ENCODE measurements at regions not wholly inside any gene's neighbourhood (a gene's known extent, or its start where the extent isn't known, plus 50 kb on each side); places are given as distances from the start of the nearest gene placed in this dataset.

DNA sequence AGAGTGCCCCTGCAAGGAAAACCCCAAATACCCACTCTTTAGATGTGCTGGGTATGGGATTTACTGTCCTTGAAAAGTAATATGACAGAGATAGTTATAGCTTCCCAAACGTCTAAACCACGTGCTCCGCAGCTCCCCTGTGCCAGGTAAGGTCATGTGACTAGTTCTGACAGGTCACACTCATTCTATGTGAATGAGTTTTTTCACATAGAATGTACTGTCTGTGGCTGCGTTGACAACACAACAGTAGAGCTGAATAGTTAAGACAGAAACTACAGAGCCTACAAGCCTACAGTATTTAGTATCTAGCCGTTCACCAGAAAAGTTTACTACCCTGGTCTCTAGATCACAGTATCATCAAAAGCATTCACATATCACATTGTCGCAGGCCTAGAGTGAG, 236.2 kb downstream of the ETS1 start:
- Histone ChIP-seq H3K4me3 (ENCODE audit: low read length in 2 of 2) (no peak overlapping the region), H3K27ac (ENCODE audit: low read depth in 1 of 2, low read length in 2 of 2) (no peak overlapping the region), H3K9me3 (ENCODE audit: control insufficient read depth, low read length) (no peaks in the 10 kb centered on the region), H3K27me3 (ENCODE audit: control insufficient read depth in 1 of 2, insufficient read depth in 2 of 2, low read length in 1 of 2) (no peaks in the 10 kb centered on the region), H3K36me3 (ENCODE audit: control insufficient read depth in 1 of 2, insufficient read depth in 2 of 2, low read length in 1 of 2) (no peaks in the 10 kb centered on the region), H3K4me1 (ENCODE audit: control insufficient read depth in 1 of 2, insufficient read depth in 2 of 2, low read length in 2 of 2) (no peaks in the 10 kb centered on the region)
- intact Hi-C loops (cut with DNase I): no loop called here
- ATAC-seq (ENCODE audit: low FRiP score) (no peak), DNase-seq (no peak)
- WGBS, 2 donors: 79 to 82% methylated on average over 6 of the region's 6 CpGs

DNA sequence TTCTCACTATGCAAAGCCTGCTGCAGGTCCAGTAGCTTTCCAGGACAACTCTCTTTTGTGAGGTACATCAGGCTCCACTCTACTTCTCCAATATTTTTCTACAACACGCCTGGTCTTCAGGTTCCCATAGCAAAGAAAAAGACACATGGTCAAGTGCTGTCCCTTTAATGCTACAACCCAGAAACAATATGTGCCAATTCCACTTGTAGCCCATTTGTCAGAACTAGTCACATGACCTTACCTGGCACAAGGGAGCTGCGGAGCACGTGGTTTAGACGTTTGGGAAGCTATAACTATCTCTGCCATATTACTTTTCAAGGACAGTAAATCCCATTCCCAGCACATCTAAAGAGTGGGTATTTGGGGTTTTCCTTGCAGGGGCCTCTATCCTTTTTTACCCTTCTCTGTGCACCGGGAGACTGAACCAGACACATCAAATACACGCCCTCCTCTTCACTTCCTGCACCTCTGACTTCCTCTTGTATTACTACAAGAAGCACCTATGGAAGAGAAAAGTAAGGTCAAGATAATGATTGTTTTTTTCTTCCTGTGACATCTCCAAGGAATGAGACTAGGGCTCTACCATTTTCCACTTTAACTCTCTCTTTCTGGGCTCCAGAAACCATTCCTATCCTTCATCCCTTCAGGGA, 237.6 kb downstream of the ETS1 start:
- no peak overlapping the region for H3K4me3 ChIP-seq (ENCODE audit: low read length in 2 of 2)
- DNase-seq: no peak
- no peaks in the 10 kb centered on the region for H3K36me3 ChIP-seq (ENCODE audit: control insufficient read depth in 1 of 2, insufficient read depth in 2 of 2, low read length in 1 of 2)
- H3K27me3 ChIP-seq (ENCODE audit: control insufficient read depth in 1 of 2, insufficient read depth in 2 of 2, low read length in 1 of 2): no peaks in the 10 kb centered on the region
- H3K27ac ChIP-seq (ENCODE audit: low read depth in 1 of 2, low read length in 2 of 2): no peak overlapping the region
- 76 to 77% methylated on average over 6 of the region's 6 CpGs for WGBS, 2 donors
- no peaks in the 10 kb centered on the region for H3K4me1 ChIP-seq (ENCODE audit: control insufficient read depth in 1 of 2, insufficient read depth in 2 of 2, low read length in 2 of 2)
- intact Hi-C loops (cut with DNase I): no loop called here
- H3K9me3 ChIP-seq (ENCODE audit: control insufficient read depth, low read length): no peaks in the 10 kb centered on the region
- no peak for ATAC-seq (ENCODE audit: low FRiP score)

DNA sequence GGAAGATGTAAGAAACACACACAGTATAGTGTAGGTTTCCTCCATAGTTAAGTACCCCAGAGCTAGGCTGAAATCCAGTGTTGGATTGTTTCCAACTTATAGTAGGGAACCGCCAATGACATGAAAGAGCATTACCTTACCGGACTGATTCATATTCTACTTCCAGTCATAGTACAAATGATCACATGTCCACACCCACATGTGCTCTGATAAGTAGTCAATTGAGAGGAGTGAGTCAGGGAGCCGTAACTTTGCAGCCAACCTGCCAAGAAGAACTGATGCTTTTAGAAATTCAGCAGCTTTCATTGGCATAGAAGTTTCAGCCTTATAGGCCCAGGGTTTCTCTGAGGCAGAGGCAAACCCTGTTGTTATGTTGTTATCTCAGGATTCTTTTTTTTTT, 240.6 kb downstream of the ETS1 start:
- H3K9me3 ChIP-seq (ENCODE audit: control insufficient read depth, low read length): no peaks in the 10 kb centered on the region
- 59 to 77% methylated on average over 3 of the region's 3 CpGs for WGBS, 2 donors
- ATAC-seq (ENCODE audit: low FRiP score): no peak

DNA sequence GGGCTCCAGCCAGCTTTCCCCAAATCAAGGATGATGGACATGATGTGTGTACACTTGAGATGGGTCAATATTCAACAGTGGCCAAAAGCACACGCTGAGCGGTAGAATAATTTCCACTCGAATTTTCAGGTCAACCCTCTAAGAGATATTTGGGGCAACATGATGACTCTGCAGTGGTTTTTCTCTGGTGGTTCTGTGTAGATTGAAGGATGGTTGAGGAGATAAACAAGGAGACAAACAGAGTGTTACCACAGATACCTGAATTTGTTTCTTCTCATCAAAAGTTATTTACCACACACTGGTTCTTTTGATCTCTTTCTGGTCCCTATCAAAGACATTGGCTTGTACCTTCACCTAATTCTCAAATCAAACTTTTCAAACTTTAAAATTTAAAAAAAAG, 242.0 kb downstream of the ETS1 start:
- Histone ChIP-seq H3K36me3 (ENCODE audit: control insufficient read depth in 1 of 2, insufficient read depth in 2 of 2, low read length in 1 of 2) (no peaks in the 10 kb centered on the region), H3K4me1 (ENCODE audit: control insufficient read depth in 1 of 2, insufficient read depth in 2 of 2, low read length in 2 of 2) (no peaks in the 10 kb centered on the region), H3K27me3 (ENCODE audit: control insufficient read depth in 1 of 2, insufficient read depth in 2 of 2, low read length in 1 of 2) (no peaks in the 10 kb centered on the region), H3K9me3 (ENCODE audit: control insufficient read depth, low read length) (no peaks in the 10 kb centered on the region), H3K4me3 (ENCODE audit: low read length in 2 of 2) (no peak overlapping the region), H3K27ac (ENCODE audit: low read depth in 1 of 2, low read length in 2 of 2) (no peak overlapping the region)
- ATAC-seq (ENCODE audit: low FRiP score) (no peak), DNase-seq (no peak)
- intact Hi-C loops (cut with DNase I): no loop called here
- 82 to 88% methylated on average over 3 of the region's 3 CpGs for WGBS, 2 donors

More for the DNA sequence above, 240.6 kb downstream of the ETS1 start:
- H3K36me3 ChIP-seq (ENCODE audit: control insufficient read depth in 1 of 2, insufficient read depth in 2 of 2, low read length in 1 of 2): no peaks in the 10 kb centered on the region
- H3K27ac ChIP-seq (ENCODE audit: low read depth in 1 of 2, low read length in 2 of 2): no peak overlapping the region
- no peaks in the 10 kb centered on the region for H3K27me3 ChIP-seq (ENCODE audit: control insufficient read depth in 1 of 2, insufficient read depth in 2 of 2, low read length in 1 of 2)
- no peak for DNase-seq
- intact Hi-C loops (cut with DNase I): no loop called here
- H3K4me1 ChIP-seq (ENCODE audit: control insufficient read depth in 1 of 2, insufficient read depth in 2 of 2, low read length in 2 of 2): no peaks in the 10 kb centered on the region
- H3K4me3 ChIP-seq (ENCODE audit: low read length in 2 of 2): no peak overlapping the region

DNA sequence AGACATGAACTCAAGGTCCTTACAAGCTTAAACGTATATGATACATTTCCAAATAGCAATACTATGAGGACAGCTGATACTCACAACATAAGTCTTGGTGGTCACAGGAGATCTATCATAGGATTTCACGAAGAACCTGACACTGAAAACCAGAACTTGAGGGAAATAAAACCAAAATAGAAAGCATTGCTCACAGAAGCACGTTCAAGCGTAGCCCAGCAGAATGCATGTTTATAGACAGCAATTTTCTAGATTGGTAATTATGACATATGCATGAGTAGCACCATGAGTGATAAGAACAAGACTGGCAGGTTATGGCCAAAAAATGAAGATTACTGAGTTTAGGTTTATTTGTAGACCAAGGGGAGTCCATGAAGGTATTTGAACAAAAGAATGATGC, 243.5 kb downstream of the ETS1 start:
- no peak overlapping the region for H3K27ac ChIP-seq (ENCODE audit: low read depth in 1 of 2, low read length in 2 of 2)
- DNase-seq (no peak), ATAC-seq (ENCODE audit: low FRiP score) (no peak)
- no peaks in the 10 kb centered on the region for H3K9me3 ChIP-seq (ENCODE audit: control insufficient read depth, low read length)
- H3K27me3 ChIP-seq (ENCODE audit: control insufficient read depth in 1 of 2, insufficient read depth in 2 of 2, low read length in 1 of 2): no peaks in the 10 kb centered on the region
- no peaks in the 10 kb centered on the region for H3K4me1 ChIP-seq (ENCODE audit: control insufficient read depth in 1 of 2, insufficient read depth in 2 of 2, low read length in 2 of 2)
- no peak overlapping the region for H3K4me3 ChIP-seq (ENCODE audit: low read length in 2 of 2)
- intact Hi-C loops (cut with DNase I): no loop called here
- no peaks in the 10 kb centered on the region for H3K36me3 ChIP-seq (ENCODE audit: control insufficient read depth in 1 of 2, insufficient read depth in 2 of 2, low read length in 1 of 2)
- WGBS, 2 donors: 81 to 84% methylated on average over 4 of the region's 4 CpGs

DNA sequence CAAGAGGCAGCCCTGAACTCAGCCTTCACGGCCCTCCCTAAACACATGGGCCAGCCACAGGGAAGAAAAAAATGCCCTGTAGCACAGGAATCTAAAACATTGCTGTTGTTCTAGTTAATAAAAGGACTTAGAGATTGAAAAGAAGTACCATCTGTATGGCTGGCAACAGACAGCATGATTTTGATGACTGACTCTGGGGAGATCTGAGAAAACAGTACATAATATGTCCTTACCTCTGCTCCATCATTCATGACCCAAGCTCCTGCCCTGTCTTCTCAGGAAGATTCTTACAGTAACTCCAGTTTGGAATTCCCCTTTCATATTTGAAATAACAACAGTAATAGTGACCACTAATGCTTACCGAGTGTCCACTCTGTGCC, 244.2 kb downstream of the ETS1 start:
- H3K27me3 ChIP-seq (ENCODE audit: control insufficient read depth in 1 of 2, insufficient read depth in 2 of 2, low read length in 1 of 2): no peaks in the 10 kb centered on the region
- DNase-seq: no peak
- no peaks in the 10 kb centered on the region for H3K4me1 ChIP-seq (ENCODE audit: control insufficient read depth in 1 of 2, insufficient read depth in 2 of 2, low read length in 2 of 2)
- no peak for ATAC-seq (ENCODE audit: low FRiP score)
- 81 to 89% methylated on average over 2 of the region's 2 CpGs for WGBS, 2 donors
- intact Hi-C loops (cut with DNase I): no loop called here
- H3K4me3 ChIP-seq (ENCODE audit: low read length in 2 of 2): no peak overlapping the region
- no peaks in the 10 kb centered on the region for H3K36me3 ChIP-seq (ENCODE audit: control insufficient read depth in 1 of 2, insufficient read depth in 2 of 2, low read length in 1 of 2)
- no peak overlapping the region for H3K27ac ChIP-seq (ENCODE audit: low read depth in 1 of 2, low read length in 2 of 2)
- no peaks in the 10 kb centered on the region for H3K9me3 ChIP-seq (ENCODE audit: control insufficient read depth, low read length)

DNA sequence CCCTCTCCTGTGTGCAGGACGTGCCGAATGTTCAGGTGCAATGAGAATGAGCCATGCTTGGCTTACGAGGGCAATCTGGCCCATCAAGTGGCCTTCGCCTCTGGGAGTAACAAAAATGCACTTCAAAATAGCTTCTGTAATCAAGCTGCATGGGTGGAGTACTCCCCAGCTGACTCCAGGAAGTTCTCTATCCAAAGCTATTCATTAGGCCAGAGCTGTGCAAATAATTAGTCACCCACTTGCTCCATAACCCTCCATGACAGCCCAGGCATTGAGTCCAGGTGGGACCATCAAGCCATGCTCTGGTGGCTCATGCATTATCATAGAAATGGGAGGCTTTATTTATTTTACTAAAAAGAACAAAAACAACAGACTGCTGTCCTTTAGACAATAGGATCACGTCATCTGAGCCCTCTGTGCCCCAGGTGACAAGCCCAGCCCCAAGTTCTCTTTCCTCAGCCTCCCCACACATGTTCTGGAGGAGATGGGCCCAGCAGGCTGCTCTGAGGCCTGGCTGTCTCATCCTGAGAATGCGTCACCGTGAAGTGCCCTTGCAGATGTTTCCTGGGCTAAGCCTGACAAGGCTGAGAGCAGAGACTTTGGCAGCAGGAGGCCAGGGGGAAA, 244.7 kb downstream of the ETS1 start:
- Histone ChIP-seq H3K4me3 (ENCODE audit: low read length in 2 of 2) (no peak overlapping the region), H3K4me1 (ENCODE audit: control insufficient read depth in 1 of 2, insufficient read depth in 2 of 2, low read length in 2 of 2) (no peaks in the 10 kb centered on the region), H3K36me3 (ENCODE audit: control insufficient read depth in 1 of 2, insufficient read depth in 2 of 2, low read length in 1 of 2) (no peaks in the 10 kb centered on the region), H3K27ac (ENCODE audit: low read depth in 1 of 2, low read length in 2 of 2) (no peak overlapping the region), H3K9me3 (ENCODE audit: control insufficient read depth, low read length) (no peaks in the 10 kb centered on the region), H3K27me3 (ENCODE audit: control insufficient read depth in 1 of 2, insufficient read depth in 2 of 2, low read length in 1 of 2) (no peaks in the 10 kb centered on the region)
- DNase-seq: no peak
- intact Hi-C loops (cut with DNase I): no loop called here
- 82 to 87% methylated on average over 7 of the region's 7 CpGs for WGBS, 2 donors
- peak; percentile 60 for ATAC-seq (ENCODE audit: low FRiP score)

DNA sequence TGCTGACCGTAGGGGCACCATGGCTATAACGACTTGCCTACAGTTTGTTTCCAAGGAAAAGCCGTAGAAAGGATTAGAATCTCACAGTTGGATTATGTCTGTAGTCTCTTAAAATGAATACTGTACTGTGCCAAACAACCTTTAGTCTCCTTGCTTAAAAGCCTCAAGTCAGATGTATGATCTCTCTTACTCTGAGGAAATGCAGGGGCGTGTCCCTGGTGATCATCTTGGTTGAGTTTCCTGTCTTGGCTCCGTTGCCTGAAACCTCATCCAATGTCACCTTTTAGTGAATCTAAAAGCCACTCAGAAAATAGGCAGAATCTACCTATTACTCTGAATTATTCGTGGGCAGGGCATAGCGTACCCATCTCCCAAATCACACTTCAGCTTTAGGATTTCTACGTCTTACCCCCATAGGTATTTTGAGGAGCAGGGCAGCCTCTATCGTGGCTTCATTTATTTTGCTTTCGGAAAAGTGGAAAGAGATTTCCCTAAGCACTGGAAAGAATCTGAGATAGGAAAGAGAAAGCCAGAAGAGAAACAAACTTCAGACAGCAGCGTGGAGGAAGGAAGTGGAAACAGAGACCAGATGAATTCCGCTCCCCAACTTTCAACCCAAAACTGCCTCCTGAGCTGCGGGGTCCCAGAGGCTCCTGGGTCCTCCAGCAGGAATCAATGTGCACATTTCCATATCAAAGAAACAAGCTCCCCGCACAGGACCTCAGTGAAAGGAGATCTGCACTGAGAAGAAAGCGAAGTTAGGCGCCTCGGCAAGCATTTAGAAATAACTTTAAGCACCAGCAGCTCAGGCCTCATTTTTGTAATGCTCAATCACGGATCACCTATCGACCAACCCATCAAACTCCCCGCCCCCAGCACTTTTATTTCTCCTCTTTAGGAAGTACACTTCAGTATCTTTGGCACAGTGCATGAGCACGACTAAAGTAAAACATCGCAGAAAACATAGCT, 245.8 kb downstream of the ETS1 start:
- 76 to 82% methylated on average over 22 of the region's 22 CpGs for WGBS, 2 donors
- Histone ChIP-seq H3K36me3 (ENCODE audit: control insufficient read depth in 1 of 2, insufficient read depth in 2 of 2, low read length in 1 of 2) (no peaks in the 10 kb centered on the region), H3K27ac (ENCODE audit: low read depth in 1 of 2, low read length in 2 of 2) (no peak overlapping the region), H3K9me3 (ENCODE audit: control insufficient read depth, low read length) (no peaks in the 10 kb centered on the region), H3K27me3 (ENCODE audit: control insufficient read depth in 1 of 2, insufficient read depth in 2 of 2, low read length in 1 of 2) (no peaks in the 10 kb centered on the region), H3K4me3 (ENCODE audit: low read length in 2 of 2) (no peak overlapping the region), H3K4me1 (ENCODE audit: control insufficient read depth in 1 of 2, insufficient read depth in 2 of 2, low read length in 2 of 2) (no peaks in the 10 kb centered on the region)
- no peak for ATAC-seq (ENCODE audit: low FRiP score)
- no peak for DNase-seq
- intact Hi-C loops (cut with DNase I): no loop called here
